Keratinocyte (primary cell): ENCODE measurements at regions not wholly inside any gene's neighbourhood (a gene's known extent, or its start where the extent isn't known, plus 50 kb on each side); places are given as distances from the start of the nearest gene placed in this dataset.

Source experiments
- DNase-seq: peaks from one replicate; pipeline ENCODE4 v3.0.0-alpha.2; 2011; ENCODE audit warnings: low read depth, missing footprints, low spot score
- FAIRE-seq: peaks from 2 replicates; lab custom pipeline; 2011; peaks lifted over from hg19 to GRCh38; lab: Jason Lieb, UNC
- H2AFZ ChIP-seq: 2 replicates; pipeline ENCODE4 v1.6.0; 2012; ENCODE audit warnings: low read length, control low read depth, inconsistent platforms; ENCODE audit not compliant: control insufficient read depth
- H3K27ac ChIP-seq: 2 replicates; pipeline ENCODE4 v1.5.1; 2011; ENCODE audit warnings: low read length; ENCODE audit not compliant: control insufficient read depth, insufficient read depth
- H3K27me3 ChIP-seq: 3 replicates; pipeline ENCODE4 v1.6.0; 2011; ENCODE audit warnings: low read length; ENCODE audit not compliant: control insufficient read depth, insufficient read depth; ENCODE audit errors: extremely low read depth
- H3K36me3 ChIP-seq, 2 experiments: 2 replicates in 1 of 2; 3 replicates in 1 of 2; pipeline ENCODE4 v1.5.1; 2011; ENCODE audit warnings: low read length in 2 of 2, mild to moderate bottlenecking in 1 of 2; ENCODE audit not compliant: control insufficient read depth in 2 of 2, insufficient read depth in 2 of 2; ENCODE audit errors: extremely low read depth in 1 of 2
- H3K4me1 ChIP-seq: 3 replicates; pipeline ENCODE4 v1.5.1; 2011; ENCODE audit warnings: low read length; ENCODE audit not compliant: control insufficient read depth, insufficient read depth; ENCODE audit errors: extremely low read depth
- H3K4me2 ChIP-seq: 3 replicates; pipeline ENCODE4 v1.6.0; 2011; ENCODE audit warnings: low read depth, low read length; ENCODE audit not compliant: control insufficient read depth, insufficient read depth; ENCODE audit errors: extremely low read depth
- H3K4me3 ChIP-seq, 3 experiments: fragments of 200-600 bp in 1 of 3; sonication (generic) in 1 of 3; 2 replicates in 2 of 3; 3 replicates in 1 of 3; pipeline ENCODE4 v1.5.1; 2011 to 2016; ENCODE audit warnings: low read length in 3 of 3, mild to moderate bottlenecking in 3 of 3, control low read depth in 2 of 3, inconsistent platforms in 1 of 3, low read depth in 1 of 3, mixed read lengths in 1 of 3, mixed run types in 1 of 3, moderate library complexity in 1 of 3; ENCODE audit not compliant: control insufficient read depth in 2 of 3, insufficient read depth in 2 of 3; ENCODE audit errors: extremely low read depth in 1 of 3
- H3K79me2 ChIP-seq: 2 replicates; pipeline ENCODE4 v1.6.0; 2012; ENCODE audit warnings: low read length; ENCODE audit not compliant: control insufficient read depth, insufficient read depth
- H3K9ac ChIP-seq: 3 replicates; pipeline ENCODE4 v1.6.0; 2011; ENCODE audit warnings: low read length; ENCODE audit not compliant: control insufficient read depth, insufficient read depth; ENCODE audit errors: extremely low read depth
- H3K9me1 ChIP-seq: 3 replicates; pipeline ENCODE4 v1.6.0; 2011; ENCODE audit warnings: low read length; ENCODE audit not compliant: control insufficient read depth, insufficient read depth; ENCODE audit errors: extremely low read depth
- H3K9me3 ChIP-seq: 2 replicates; pipeline ENCODE4 v1.5.1; 2012; ENCODE audit warnings: low read depth, low read length; ENCODE audit not compliant: control insufficient read depth
- H4K20me1 ChIP-seq: 3 replicates; pipeline ENCODE4 v1.6.0; 2011; ENCODE audit warnings: low read length; ENCODE audit not compliant: control insufficient read depth, insufficient read depth; ENCODE audit errors: extremely low read depth
- CTCF ChIP-seq, 3 experiments: IDR thresholded peaks in 1 of 3; conservative IDR thresholded peaks in 1 of 3; optimal IDR thresholded peaks in 1 of 3; 2 replicates in 2 of 3; 3 replicates in 1 of 3; pipeline versions ENCODE3 to v1.5.1; 2011; ENCODE audit warnings: low read length in 3 of 3, mild to moderate bottlenecking in 3 of 3, moderate library complexity in 2 of 3, control low read depth in 1 of 3, inconsistent platforms in 1 of 3; ENCODE audit not compliant: insufficient read depth in 2 of 3; ENCODE audit errors: extremely low read depth in 1 of 3
- EZH2 ChIP-seq: IDR thresholded peaks from one replicate; pipeline ENCODE4 v1.6.1; 2012; ENCODE audit warnings: inconsistent platforms, mild to moderate bottlenecking, low read length, moderate library complexity
- dilution Hi-C: fragments of 300-500 bp; cut with MboI; formaldehyde crosslinking; loops from one replicate; pipeline ENCODE4 v1.7.0; 2020; ENCODE audit warnings: low sequenced_read_pairs; ENCODE audit not compliant: extremely low pct_ligation_motif_present

- no peak for DNase-seq
- TF ChIP-seq CTCF (optimal IDR thresholded peaks at IDR 0.05 in 1 of 3, IDR thresholded peaks at IDR 0.05 in 1 of 3, conservative IDR thresholded peaks at IDR 0.05 in 1 of 3; ENCODE audit: extremely low read depth in 1 of 3, insufficient read depth in 2 of 3, low read length in 3 of 3) (no peak), EZH2 (no peak)
- FAIRE-seq = no peak
- H3K4me3 ChIP-seq = no peak overlapping the region
- peaks cover 2% of the 10 kb centered on the region for H3K9me3 ChIP-seq
- no peaks in the 10 kb centered on the region for H3K36me3 ChIP-seq
- H3K79me2 ChIP-seq = no peaks in the 10 kb centered on the region
- H3K9me1 ChIP-seq = no peaks in the 10 kb centered on the region
- no peaks in the 10 kb centered on the region for H3K27me3 ChIP-seq
- no peak overlapping the region for H3K9ac ChIP-seq
- no peak overlapping the region for H2AFZ ChIP-seq
- H4K20me1 ChIP-seq = no peaks in the 10 kb centered on the region
- no peak overlapping the region for H3K4me2 ChIP-seq
- dilution Hi-C loops = no loop called here
- no peak overlapping the region for H3K27ac ChIP-seq
- H3K4me1 ChIP-seq = no peaks in the 10 kb centered on the region
These were observed 1124.8 kb downstream of the SI start for GRCh38 chr3:163953526-163953925.

GRCh38 chr3:163952499-163952898 lies 1125.8 kb downstream of the SI start:
- no peak overlapping the region for H2AFZ ChIP-seq
- H3K4me3 ChIP-seq = no peak overlapping the region
- dilution Hi-C loops = no loop called here
- no peak overlapping the region for H3K27ac ChIP-seq
- no peaks in the 10 kb centered on the region for H3K9me1 ChIP-seq
- H3K9me3 ChIP-seq = peaks cover 2% of the 10 kb centered on the region
- DNase-seq (no peak), FAIRE-seq (no peak)
- H3K4me1 ChIP-seq = no peaks in the 10 kb centered on the region
- no peaks in the 10 kb centered on the region for H3K36me3 ChIP-seq
- H4K20me1 ChIP-seq = no peaks in the 10 kb centered on the region
- H3K9ac ChIP-seq = no peak overlapping the region
- no peaks in the 10 kb centered on the region for H3K79me2 ChIP-seq
- no peaks in the 10 kb centered on the region for H3K27me3 ChIP-seq
- H3K4me2 ChIP-seq = no peak overlapping the region
- no peak for TF ChIP-seq CTCF (optimal IDR thresholded peaks at IDR 0.05 in 1 of 3, IDR thresholded peaks at IDR 0.05 in 1 of 3, conservative IDR thresholded peaks at IDR 0.05 in 1 of 3; ENCODE audit: extremely low read depth in 1 of 3, insufficient read depth in 2 of 3, low read length in 3 of 3)
- TF ChIP-seq EZH2 = no peak
